ENCODE measurements at regions not wholly inside any gene's neighbourhood (a gene's known extent, or its start where the extent isn't known, plus 50 kb on each side); places are given as distances from the start of the nearest gene placed in this dataset.

DNA sequence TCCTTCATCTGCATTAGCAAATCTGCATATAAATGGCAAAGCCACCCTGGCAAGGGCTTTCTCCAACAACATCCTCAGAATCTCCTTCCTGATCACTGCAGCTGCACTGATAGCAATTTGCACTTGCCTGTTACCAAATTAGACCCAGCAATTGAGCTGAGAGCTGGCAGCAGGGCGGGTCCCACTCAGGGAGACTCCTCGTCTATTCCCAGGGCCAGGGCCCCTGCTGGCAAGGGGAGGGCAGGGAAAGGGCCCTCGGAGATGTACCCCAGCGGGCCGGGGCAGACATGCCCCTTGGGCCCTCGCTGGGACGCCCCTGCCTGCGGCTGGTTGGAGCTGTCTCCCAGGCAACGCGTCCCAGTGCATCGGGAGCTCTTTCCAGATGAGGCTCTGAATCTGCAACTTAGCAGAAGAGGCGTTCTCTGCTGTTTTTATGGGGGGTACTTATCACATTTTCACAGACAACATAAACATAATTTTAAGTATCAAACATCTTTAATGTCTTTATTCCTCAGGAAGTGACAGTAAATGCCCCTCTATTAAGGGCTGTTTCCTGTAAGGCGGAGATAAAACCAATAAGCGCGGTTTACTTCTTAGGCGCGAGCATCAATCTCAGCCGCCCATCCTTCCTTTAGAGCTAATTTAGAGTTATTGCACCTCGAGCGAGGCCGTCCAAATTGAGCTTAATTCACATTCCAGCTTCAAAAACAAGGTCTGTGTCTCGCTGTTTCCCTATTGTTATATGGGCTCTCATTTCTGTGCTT lies 249.0 kb upstream of the PPP2R2D start:
- DNase-seq (ENCODE audit: low spot score) = peak; percentile 52

DNA sequence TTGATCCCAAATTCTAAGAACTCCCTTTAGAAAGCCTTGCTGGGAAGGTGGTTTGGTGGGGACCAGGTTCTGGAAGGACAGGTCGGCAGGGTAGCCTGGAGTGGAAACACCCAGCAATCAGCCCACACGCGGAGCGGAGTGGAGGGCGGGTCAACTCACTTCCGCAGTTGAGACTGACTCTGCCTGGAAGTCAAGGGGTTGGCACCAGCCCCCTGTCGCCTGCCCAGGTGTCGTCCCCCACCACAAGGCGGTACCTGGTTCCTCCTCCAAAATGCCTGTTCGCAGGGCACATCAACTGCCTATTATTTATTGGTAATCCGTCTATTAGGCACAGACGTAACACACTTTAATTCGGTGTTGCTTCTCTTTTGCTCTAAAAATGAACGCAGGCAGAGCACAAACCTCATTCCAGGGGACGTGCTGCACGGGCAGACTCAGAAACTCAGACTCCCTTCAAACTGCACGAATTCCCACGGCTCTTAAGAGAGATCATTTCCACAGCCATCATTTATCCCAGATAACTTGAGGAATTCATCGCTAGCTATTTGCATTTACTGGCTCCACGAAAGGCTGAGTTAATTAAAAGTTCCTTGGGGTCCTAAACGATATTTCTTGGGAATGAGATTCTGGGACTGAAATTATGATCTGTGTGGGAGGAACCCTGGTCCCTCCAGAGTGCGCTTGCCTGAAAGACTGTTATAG lies 248.2 kb upstream of the PPP2R2D start:
- peak; percentile 37 for DNase-seq (ENCODE audit: low spot score)

DNA sequence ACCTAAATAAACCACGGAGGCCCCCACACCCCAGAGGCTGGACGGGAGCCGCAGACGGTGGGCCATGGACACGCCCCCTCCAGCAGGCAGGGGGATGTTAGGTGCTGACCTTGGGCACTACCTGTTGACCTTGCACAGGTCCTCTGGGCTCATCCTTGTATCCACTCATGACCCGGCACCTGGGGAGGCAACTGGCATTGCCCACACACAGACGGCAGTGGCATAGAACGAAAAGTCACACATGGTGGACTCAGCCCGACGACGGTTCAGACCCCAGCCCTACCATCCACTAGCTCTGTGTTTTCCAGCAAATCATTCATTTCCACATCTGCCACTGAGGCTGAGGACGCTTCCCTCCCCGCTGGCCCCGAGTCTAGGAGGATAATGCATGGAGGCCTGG lies 247.7 kb upstream of the PPP2R2D start:
- DNase-seq (ENCODE audit: low spot score) = peak; percentile 49

DNA sequence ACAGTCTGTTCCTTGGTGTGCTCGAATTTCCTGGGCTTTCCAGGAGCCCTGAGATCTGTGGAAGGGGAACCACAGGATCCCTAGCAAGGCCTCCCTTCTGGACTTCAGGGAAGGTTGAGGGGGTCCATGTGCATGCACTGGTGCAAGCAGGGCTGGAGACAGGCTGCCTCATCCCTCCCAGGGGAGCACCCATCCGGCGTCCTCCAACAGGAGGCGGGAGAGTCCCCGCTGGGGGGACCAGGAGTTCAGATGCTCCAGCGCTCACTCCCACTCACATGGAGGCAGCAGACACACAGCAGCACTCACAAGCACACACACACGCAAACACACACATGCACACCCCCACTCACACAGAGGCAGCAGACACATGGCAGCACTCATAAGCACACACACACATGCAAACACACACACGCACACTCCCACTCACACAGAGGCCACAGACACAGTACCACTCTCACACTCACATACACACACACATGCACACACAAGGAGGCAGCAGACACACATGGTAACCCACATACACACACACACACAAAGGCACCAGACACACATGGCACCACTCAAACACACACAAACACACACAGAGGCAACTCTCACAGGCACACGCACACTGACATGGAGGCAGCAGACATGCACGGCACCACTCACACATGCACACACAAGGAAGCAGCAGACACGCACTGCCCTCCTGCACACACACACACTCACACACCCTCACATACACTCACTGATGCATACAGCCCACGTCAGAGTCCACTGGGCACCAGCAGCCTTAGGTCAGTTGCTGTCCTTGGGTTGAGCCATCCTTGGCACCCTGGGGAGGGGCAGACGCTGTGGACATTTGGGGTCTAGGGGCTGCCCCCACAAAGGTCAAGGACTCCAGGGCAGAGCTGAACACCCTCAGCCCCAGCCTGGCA lies 247.0 kb upstream of the PPP2R2D start:
- peak; percentile 58 for DNase-seq (ENCODE audit: low spot score)

DNA sequence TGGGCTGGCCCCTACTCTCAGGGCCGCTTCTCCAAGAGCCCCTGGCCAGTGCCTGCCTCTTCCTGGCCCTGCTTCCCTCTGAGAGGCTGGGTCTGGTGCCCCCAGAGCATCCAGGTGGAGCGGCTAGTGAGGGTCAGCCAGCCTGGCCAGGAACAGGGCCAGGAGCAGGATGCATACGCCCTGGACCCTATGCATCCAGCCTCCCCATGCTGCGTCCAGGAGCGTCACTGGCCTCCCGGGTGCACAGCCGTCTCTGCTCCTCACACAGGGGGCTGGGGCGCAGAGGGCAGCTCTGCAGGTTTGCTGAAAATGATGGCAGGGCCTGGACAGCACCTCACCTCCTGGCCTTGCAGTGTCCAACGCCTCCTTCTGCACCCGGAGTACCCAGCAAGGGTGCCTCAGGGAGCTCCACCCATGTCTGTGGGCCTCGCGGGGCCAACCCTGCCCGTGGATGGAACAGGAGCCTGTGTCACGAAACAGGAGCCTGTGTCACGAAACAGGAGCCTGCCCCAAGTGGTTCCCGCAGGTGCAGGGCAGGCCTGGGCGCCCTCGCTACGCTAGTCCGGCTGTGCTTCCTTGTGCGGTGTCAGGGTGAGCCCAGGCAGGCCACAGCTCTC lies 246.2 kb upstream of the PPP2R2D start:
- DNase-seq (ENCODE audit: low spot score) = peak; percentile 37

DNA sequence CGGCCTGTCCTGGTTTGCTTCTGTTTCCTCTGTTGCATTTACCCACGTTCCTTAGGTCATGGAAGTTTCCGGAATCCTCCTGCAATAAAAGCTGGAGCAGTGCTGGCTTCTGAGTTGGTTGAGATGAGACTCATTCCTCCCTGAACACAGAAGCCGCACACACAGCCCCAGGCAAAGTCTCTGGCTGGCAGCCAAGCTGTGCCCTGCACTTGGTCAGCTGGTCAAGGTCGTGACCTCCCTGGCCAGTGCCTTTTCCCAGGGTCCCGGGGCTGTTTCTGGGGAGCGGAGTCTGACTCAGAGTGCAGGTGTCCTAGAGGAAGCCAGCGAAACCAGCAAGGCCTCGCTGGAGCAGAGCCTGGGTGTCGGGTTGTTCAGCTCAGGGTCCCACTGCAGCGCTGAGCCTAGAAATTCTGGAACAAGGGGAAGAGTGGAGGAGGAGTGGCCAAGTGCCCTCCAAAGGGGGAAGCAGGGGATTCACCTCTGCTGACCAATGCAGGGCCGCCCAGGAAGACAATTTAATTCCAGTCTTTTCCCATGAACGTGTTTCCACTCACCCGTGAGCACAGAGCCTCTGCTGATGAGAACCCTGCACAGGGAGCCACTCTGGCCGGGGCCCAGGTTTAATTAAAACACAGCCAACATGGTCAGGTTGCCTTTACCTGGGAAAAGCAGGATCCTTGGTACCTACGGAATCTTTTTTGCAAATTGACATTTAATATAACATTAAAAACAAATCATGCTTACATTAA lies 245.5 kb upstream of the PPP2R2D start:
- DNase-seq (ENCODE audit: low spot score) = peak; percentile 58

DNA sequence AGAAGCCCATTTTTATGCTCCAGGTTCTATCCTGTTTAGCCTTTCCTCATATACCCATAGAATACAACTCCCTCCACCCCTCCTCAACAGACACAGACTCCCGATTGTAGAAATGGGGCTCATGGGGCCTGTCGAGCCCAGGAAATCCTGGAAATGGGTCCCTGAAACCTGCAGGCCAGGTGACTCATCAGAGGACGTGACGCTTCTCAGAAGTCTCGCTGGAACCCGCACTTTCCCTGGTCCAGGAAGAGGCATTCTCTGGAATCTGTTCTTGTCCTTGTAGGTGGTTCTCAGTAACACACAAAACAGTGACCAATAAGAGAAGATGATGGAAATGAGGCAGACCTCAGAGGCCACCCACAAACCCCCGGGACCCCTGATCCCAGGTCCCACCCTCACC lies 244.8 kb upstream of the PPP2R2D start:
- no peak for DNase-seq (ENCODE audit: low spot score)

DNA sequence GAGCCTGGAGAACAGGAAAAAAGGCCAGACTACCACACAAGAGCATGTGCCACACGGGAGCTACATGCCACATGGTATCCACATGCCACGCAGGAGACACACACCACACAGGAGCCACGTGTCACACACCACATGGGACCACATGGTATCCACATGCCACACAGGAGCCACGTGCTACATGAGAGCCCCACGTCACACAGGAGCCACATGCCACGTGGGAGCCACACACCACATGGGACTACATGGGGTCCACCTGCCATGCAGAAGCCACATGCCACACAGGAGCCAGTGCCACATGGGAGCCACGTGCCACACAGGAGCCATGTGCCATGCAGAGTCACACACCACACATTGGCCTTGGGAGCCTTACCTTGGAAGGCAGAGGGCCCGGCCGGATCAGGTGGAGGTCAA lies 244.4 kb upstream of the PPP2R2D start:
- peak; percentile 50 for DNase-seq (ENCODE audit: low spot score)

DNA sequence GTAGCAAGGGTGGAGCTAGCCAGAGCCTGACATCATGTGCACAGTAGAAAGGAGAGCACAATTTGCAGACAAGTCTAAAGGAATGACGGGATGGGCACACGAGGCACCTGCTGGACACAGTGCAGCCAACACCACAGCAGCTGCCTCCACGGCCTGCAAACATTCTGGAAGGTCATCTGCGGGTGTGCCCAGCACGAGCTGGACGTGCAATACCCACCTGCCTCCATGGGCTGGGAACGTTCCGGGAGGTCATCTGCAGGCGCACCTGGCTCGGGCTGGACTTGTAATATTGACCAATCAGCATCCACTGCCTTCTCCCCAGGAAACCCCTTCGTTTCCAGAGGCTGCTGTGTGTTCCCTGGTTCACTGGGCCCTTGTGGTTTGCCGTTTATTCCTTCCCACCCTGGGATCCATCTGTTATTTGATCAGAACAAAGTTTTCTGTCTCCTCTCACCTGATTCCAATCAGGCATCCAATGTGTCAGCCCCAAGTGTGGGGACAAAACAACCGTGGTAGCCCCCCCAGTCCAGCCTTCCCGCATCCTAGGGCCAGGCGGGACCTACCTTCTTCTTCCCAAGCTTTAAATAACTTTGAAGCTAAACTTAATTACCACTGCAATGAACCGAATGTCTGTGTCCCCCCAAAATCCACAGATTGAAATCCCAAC lies 243.4 kb upstream of the PPP2R2D start:
- DNase-seq (ENCODE audit: low spot score) = peak; percentile 23

DNA sequence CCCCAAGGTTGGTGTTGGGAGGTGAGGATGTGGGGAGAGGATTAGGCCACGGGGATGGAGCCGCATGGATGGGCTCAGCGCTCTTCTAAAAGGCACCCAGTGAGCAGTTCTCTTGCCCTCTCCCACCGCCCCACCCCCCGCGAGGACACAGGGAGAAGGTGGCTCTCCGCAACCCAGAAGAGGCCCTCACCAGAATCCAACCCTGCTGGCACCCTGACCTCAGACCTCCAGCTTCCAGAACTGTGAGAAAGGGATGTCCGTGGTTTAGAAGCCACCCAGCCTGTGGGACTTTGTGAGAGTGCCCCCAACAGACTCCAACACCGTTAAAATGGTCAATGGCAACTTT lies 242.8 kb upstream of the PPP2R2D start:
- DNase-seq (ENCODE audit: low spot score) = no peak

DNA sequence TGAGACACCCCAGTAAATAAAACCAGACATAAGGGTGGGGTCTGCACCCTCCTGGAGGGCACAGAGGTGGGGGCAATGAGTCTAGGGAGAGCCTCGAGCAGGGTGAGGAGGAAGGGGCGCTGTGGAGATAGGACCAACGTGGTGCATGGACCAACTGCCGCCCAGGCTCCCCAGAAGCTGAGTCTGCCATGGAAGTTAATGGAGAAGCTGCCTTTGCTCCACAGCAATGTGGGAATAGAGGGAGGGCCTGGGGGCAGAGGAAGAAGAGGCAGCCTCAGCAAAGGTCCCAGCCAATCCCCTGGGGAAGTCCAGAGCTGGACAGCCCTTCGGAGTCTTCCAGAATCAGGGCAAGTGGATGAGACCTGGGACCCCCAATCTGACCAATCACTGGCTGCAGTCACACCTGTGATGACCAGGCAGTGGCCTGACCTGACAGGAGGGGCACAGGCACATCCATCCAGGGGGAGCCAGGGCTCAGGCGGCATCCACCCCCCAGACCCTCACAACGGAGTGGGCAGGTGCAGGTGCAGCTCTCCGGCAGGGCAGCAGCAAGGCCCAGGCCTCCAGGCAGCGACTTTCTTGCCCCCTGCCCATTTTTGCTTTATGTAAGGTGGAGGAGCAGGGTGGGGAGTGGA lies 242.2 kb upstream of the PPP2R2D start:
- DNase-seq (ENCODE audit: low spot score) = peak; percentile 46

DNA sequence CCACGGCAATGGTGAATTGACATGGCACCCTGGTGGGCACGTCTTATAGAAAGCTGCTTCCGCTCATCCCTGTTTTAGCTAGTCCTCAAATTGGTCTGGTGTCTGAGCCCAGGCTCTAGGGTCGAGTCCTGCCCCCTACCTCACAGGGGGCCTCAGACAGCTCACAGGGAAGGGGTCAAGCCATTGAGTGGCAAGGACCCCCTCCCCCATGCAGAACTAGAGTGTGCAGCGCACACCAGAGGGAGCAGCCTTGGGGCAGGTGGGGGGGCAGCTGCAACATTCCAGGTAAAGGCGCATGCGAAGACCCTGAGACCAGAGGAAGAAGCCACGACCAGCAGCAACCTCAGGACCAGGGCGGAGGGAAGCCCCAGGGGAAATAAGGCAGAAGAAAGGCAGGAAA lies 240.4 kb upstream of the PPP2R2D start:
- no peak for DNase-seq (ENCODE audit: low spot score)

DNA sequence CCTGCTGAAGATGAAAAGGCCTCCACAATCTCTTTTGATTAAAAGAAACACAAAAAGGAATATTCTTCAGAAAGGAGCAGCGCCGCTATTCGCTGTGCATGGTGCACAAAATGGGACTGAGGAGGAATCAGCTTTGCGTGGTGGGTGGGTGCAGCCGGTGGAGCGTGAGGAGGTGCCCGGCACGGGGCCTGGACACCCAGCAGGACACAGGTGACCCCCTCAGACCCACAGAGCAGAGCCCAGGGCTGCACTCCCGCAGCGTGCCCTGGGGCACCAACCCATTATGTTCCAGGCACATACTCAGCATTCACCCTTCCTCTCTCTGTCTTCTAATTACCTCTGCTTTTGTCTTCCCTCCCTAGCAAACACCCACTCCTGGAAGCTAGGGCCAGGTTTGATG lies 238.0 kb upstream of the PPP2R2D start:
- no peak for DNase-seq (ENCODE audit: low spot score)

DNA sequence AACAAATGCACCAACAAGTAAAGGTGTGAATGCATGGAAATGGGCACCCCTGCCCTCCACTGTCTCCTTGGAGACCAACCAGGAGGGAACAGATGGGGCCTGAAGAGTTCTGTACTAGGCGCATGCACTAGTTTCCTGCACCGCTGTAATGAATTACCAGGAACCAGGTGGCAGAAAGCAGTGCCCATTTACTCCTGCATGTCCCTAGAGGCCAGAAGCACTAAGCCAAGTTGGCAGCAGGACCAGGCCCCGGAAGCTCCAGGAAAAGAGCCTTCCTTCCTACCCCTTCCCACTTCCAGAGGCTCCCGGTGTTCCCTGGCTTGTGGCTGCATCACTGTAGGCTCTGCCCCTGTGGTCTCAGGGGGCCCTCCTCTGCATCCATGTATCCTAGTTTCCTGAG lies 237.5 kb upstream of the PPP2R2D start:
- no peak for DNase-seq (ENCODE audit: low spot score)

DNA sequence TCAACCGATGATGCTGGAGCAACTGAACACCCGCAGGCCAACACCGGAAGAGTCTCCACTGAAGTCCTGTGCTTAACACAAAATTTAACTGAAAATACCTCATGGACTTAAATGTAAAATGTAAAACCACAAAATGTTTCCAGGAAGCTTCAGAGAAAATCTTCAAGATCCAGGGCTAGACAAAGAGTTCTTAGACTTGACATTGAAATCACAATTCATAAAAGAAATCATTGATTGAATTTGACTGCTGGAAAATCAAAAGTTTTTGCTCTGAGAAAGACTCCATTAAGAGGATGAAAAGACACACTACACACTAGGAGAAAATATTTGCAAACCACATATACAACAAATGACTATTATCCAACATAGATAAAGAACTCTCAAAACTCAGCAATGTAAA lies 234.7 kb upstream of the PPP2R2D start:
- DNase-seq (ENCODE audit: low spot score) = no peak

DNA sequence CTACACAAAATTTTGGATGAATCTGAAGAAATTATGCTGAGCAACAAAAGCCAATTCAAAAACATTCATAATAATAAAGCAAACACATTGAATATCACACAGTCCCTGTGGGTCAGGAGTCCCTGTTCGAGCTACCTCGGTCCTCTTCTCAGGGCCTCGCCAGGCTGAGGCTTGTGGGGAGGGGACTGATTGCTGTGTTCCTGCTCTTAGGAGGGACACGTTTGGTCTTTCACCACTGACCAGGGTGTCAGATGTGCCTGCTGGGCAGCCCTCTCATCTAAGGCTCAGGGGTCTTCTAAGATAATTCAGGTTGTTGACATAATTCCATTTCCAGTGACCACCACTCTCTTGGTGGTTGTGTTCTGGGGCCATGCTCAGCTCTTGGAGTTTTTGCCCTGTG lies 233.8 kb upstream of the PPP2R2D start:
- DNase-seq (ENCODE audit: low spot score) = no peak

DNA sequence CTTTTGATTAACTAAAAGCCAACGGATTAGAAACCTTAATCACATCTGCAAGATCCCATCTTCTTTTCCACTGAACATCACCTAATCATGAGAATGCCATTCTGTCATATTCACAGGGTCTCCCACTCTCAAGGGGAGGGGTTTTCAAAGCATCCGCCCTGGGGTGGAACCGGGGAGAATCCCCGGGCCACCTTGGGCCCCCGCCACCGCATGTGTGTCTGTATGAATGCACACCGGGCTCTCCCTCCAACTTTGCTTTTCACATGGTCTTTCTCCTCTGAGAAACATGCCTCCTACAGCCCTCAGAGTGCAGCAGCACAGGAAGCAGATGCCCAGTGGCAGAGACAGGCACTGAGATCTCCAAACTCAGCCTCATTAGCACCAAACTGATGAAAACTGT lies 233.2 kb upstream of the PPP2R2D start:
- no peak for DNase-seq (ENCODE audit: low spot score)

DNA sequence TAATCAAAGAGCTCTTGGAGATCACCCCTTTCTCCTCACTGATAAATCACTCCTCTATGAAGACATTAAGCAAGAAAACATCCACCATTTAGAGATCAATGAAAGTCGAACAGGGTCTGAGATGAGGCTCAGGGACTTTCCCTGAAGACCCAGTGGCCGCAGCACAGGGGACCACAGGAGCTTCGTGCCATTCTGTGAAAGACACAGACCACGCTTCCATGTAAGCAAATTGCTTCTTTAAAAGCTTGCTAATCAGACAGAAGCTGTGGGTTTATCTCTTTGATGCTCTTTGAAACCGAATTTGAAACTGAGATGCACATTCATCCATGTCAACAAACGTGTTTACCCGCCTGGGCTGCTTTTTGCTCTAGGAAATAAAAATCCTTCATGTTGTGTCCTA lies 231.9 kb upstream of the PPP2R2D start:
- DNase-seq (ENCODE audit: low spot score) = no peak

DNA sequence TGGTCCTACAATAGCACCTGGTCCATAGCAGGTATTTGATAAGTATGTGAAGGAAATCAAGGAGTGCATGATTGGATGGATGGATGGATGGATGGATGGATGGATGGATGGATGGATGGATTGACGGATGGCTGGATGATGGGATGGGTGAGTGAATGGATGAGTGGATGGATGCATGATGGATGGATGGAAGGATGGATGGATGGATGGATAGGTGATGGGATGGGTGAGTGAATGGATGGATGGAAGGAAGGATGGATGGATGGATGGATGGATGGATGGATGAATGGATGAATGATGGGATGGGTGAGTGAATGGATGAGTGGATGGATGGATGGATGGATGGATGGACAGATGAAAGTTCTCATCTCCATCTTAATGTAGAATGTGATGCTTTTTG lies 231.0 kb upstream of the PPP2R2D start:
- no peak for DNase-seq (ENCODE audit: low spot score)

DNA sequence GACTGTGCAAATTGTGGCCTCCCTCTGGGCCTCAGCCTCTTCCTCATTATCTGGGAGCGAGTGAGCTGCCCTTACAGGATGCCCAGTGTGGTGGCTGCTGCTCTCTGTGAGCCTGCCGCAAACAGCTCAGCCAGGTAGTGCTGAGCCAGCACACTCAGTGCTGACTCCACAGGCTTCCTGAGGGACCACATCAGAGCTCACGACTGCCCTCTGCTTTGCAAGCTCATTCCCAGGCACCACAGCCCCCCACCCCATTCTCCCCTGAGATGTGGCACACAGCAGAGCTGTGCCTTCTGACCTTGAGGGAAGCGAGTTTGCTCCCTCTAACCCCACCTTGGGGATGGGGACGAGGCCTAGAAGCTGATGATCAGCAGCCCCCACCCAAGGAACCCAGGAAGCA lies 230.5 kb upstream of the PPP2R2D start:
- DNase-seq (ENCODE audit: low spot score) = no peak

DNA sequence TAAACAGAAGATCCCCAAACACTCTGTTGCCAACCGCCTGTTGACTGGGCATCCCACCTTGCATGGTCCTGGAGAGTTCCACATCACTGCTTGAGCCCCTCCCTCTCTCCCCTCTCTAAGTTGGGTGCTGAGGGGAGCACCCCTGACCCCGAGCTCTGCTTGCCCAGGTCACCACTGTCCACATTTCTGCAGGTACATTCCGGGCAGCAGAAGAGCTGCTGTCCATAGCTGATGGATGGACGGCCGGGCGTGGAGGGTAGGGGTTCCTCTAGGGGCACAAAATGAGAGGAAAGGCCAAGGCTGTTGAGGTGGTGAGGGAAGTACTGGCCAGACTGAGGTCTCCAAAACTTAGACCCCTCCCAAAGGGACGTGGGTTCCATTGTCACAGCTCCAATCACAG lies 227.4 kb upstream of the PPP2R2D start:
- no peak for DNase-seq (ENCODE audit: low spot score)

All from left forelimb (tissue), 1 donor.